ENCODE measurements at regions not wholly inside any gene's neighbourhood (a gene's known extent, or its start where the extent isn't known, plus 50 kb on each side); places are given as distances from the start of the nearest gene placed in this dataset.

- POLR2A ChIA-PET, result no interaction called here
- TF ChIP-seq LEF1 (IDR thresholded peaks at IDR 0.05; ENCODE audit: borderline replicate concordance), result no peak
- TF ChIP-seq ARNT (IDR thresholded peaks at IDR 0.05), result no peak
- TF ChIP-seq HDGF (IDR thresholded peaks at IDR 0.05; ENCODE audit: borderline replicate concordance), result no peak
- no peak for TF ChIP-seq SP1 (IDR thresholded peaks at IDR 0.05)
- TF ChIP-seq SUZ12 (IDR thresholded peaks at IDR 0.05), result no peak
- no peak for TF ChIP-seq ZNF384 (IDR thresholded peaks at IDR 0.05)
- no peak for TF ChIP-seq FOXM1 (IDR thresholded peaks at IDR 0.05; ENCODE audit: borderline replicate concordance)
- no peak for TF ChIP-seq ELF4 (IDR thresholded peaks at IDR 0.05)
- TF ChIP-seq BHLHE40 (IDR thresholded peaks at IDR 0.05; ENCODE audit: borderline replicate concordance), result no peak
- TF ChIP-seq FOXA1 (IDR thresholded peaks at IDR 0.05), result no peak
- TF ChIP-seq NFRKB (IDR thresholded peaks at IDR 0.05), result no peak
- no peak for DNase-seq (ENCODE audit: extremely low spot score)
- CTCF ChIA-PET, result no interaction called here
These were observed 303.4 kb downstream of the MZT1 start for GRCh38 chr13:72424059-72424458.

- DNase-seq (ENCODE audit: extremely low spot score), result no peak
- CTCF ChIA-PET, result no interaction called here
- POLR2A ChIA-PET, result no interaction called here
These were observed 311.6 kb downstream of the MZT1 start for GRCh38 chr13:72415817-72416216.

GRCh38 chr13:72412481-72412880 is 314.9 kb downstream of the MZT1 start:
- POLR2A ChIA-PET, result no interaction called here
- DNase-seq (ENCODE audit: extremely low spot score), result no peak
- TF ChIP-seq ARNT (IDR thresholded peaks at IDR 0.05) (no peak), LEF1 (IDR thresholded peaks at IDR 0.05; ENCODE audit: borderline replicate concordance) (no peak), PKNOX1 (IDR thresholded peaks at IDR 0.05) (no peak), CTBP1 (IDR thresholded peaks at IDR 0.05; ENCODE audit: borderline replicate concordance) (no peak), HDGF (IDR thresholded peaks at IDR 0.05; ENCODE audit: borderline replicate concordance) (no peak), BHLHE40 (IDR thresholded peaks at IDR 0.05; ENCODE audit: borderline replicate concordance) (no peak), TARDBP (IDR thresholded peaks at IDR 0.05) (no peak), L3MBTL2 (conservative IDR thresholded peaks at IDR 0.05) (no peak), SP1 (IDR thresholded peaks at IDR 0.05) (no peak), FOXA1 (IDR thresholded peaks at IDR 0.05) (no peak), ELF4 (IDR thresholded peaks at IDR 0.05) (no peak), ZNF384 (IDR thresholded peaks at IDR 0.05) (no peak), SUZ12 (IDR thresholded peaks at IDR 0.05) (no peak), FOXM1 (IDR thresholded peaks at IDR 0.05; ENCODE audit: borderline replicate concordance) (no peak), NFRKB (IDR thresholded peaks at IDR 0.05) (no peak), FOXK2 (IDR thresholded peaks at IDR 0.05) (no peak)
- CTCF ChIA-PET, result no interaction called here

More at GRCh38 chr13:72415817-72416216, 311.6 kb downstream of the MZT1 start:
- no peak for TF ChIP-seq TARDBP (IDR thresholded peaks at IDR 0.05)
- no peak for TF ChIP-seq CTBP1 (IDR thresholded peaks at IDR 0.05; ENCODE audit: borderline replicate concordance)
- no peak for TF ChIP-seq SUZ12 (IDR thresholded peaks at IDR 0.05)
- no peak for TF ChIP-seq PKNOX1 (IDR thresholded peaks at IDR 0.05)
- TF ChIP-seq L3MBTL2 (conservative IDR thresholded peaks at IDR 0.05), result no peak
- TF ChIP-seq ZNF384 (IDR thresholded peaks at IDR 0.05), result no peak
- no peak for TF ChIP-seq ARNT (IDR thresholded peaks at IDR 0.05)
- TF ChIP-seq BHLHE40 (IDR thresholded peaks at IDR 0.05; ENCODE audit: borderline replicate concordance), result no peak

- no peak for DNase-seq (ENCODE audit: extremely low spot score)
- no peak for TF ChIP-seq SP1 (IDR thresholded peaks at IDR 0.05)
- no peak for TF ChIP-seq FOXK2 (IDR thresholded peaks at IDR 0.05)
- no peak for TF ChIP-seq ELF4 (IDR thresholded peaks at IDR 0.05)
- TF ChIP-seq ZNF384 (IDR thresholded peaks at IDR 0.05), result no peak
- ChIA-PET POLR2A (no interaction called here), CTCF (interaction anchor here (0.6 kb wide), 1 partner anchor 24 kb away, joined by 4 read pairs; no protein-coding TSS in a partner anchor)
These were observed 322.0 kb downstream of the MZT1 start for GRCh38 chr13:72405441-72405840.

GRCh38 chr13:72403396-72404010 is 323.9 kb downstream of the MZT1 start:
- ChIA-PET POLR2A (no interaction called here), CTCF (interaction anchor here (0.7 kb wide), 1 partner anchor 131 kb away, joined by 4 read pairs; no protein-coding TSS in a partner anchor)
- TF ChIP-seq PKNOX1 (IDR thresholded peaks at IDR 0.05), result no peak
- TF ChIP-seq L3MBTL2 (conservative IDR thresholded peaks at IDR 0.05), result no peak
- TF ChIP-seq ZNF384 (IDR thresholded peaks at IDR 0.05), result no peak
- no peak for TF ChIP-seq ARNT (IDR thresholded peaks at IDR 0.05)
- no peak for TF ChIP-seq BHLHE40 (IDR thresholded peaks at IDR 0.05; ENCODE audit: borderline replicate concordance)
- TF ChIP-seq FOXA1 (IDR thresholded peaks at IDR 0.05), result no peak
- TF ChIP-seq SP1 (IDR thresholded peaks at IDR 0.05), result no peak
- TF ChIP-seq ELF4 (IDR thresholded peaks at IDR 0.05), result no peak
- no peak for TF ChIP-seq FOXM1 (IDR thresholded peaks at IDR 0.05; ENCODE audit: borderline replicate concordance)
- TF ChIP-seq LEF1 (IDR thresholded peaks at IDR 0.05; ENCODE audit: borderline replicate concordance), result no peak
- no peak for TF ChIP-seq HDGF (IDR thresholded peaks at IDR 0.05; ENCODE audit: borderline replicate concordance)
- no peak for TF ChIP-seq SUZ12 (IDR thresholded peaks at IDR 0.05)
- no peak for DNase-seq (ENCODE audit: extremely low spot score)

- CTCF ChIA-PET, result no interaction called here
- TF ChIP-seq FOXA1 (IDR thresholded peaks at IDR 0.05), result no peak
- TF ChIP-seq NFRKB (IDR thresholded peaks at IDR 0.05), result no peak
- no peak for TF ChIP-seq HDGF (IDR thresholded peaks at IDR 0.05; ENCODE audit: borderline replicate concordance)
- no peak for TF ChIP-seq LEF1 (IDR thresholded peaks at IDR 0.05; ENCODE audit: borderline replicate concordance)
- TF ChIP-seq SUZ12 (IDR thresholded peaks at IDR 0.05), result no peak
- TF ChIP-seq PKNOX1 (IDR thresholded peaks at IDR 0.05), result no peak
- no peak for TF ChIP-seq FOXK2 (IDR thresholded peaks at IDR 0.05)
- TF ChIP-seq CTBP1 (IDR thresholded peaks at IDR 0.05; ENCODE audit: borderline replicate concordance), result no peak
- no peak for TF ChIP-seq BHLHE40 (IDR thresholded peaks at IDR 0.05; ENCODE audit: borderline replicate concordance)
- no peak for TF ChIP-seq L3MBTL2 (conservative IDR thresholded peaks at IDR 0.05)
- no peak for TF ChIP-seq ZNF384 (IDR thresholded peaks at IDR 0.05)
- no peak for TF ChIP-seq SP1 (IDR thresholded peaks at IDR 0.05)
- TF ChIP-seq FOXM1 (IDR thresholded peaks at IDR 0.05; ENCODE audit: borderline replicate concordance), result no peak
- no peak for TF ChIP-seq ELF4 (IDR thresholded peaks at IDR 0.05)
- TF ChIP-seq ARNT (IDR thresholded peaks at IDR 0.05), result no peak
- no peak for TF ChIP-seq TARDBP (IDR thresholded peaks at IDR 0.05)
These were observed 326.6 kb downstream of the MZT1 start for GRCh38 chr13:72400856-72401255.

More at GRCh38 chr13:72400856-72401255, 326.6 kb downstream of the MZT1 start:
- POLR2A ChIA-PET, result no interaction called here
- DNase-seq (ENCODE audit: extremely low spot score), result no peak
